ENCODE measurements at regions not wholly inside any gene's neighbourhood (a gene's known extent, or its start where the extent isn't known, plus 50 kb on each side); places are given as distances from the start of the nearest gene placed in this dataset.

GRCh38 chr5:167479779-167480178, 811.7 kb upstream of the WWC1 start:
- Histone ChIP-seq H3K27ac (no peak overlapping the region), H3K4me3 (no peak overlapping the region), H3K36me3 (no peaks in the 10 kb centered on the region), H3K27me3 (no peaks in the 10 kb centered on the region), H3K9me3 (no peaks in the 10 kb centered on the region), H3K4me1 (no peaks in the 10 kb centered on the region)
- TF ChIP-seq CTCF (IDR thresholded peaks at IDR 0.05 in 4 of 5, conservative IDR thresholded peaks at IDR 0.05 in 1 of 5): no peak
- TF ChIP-seq POLR2A (IDR thresholded peaks at IDR 0.05): no peak
- intact Hi-C loops (cut with DNase I; ENCODE audit: low total_unique reads): no loop called here
- ATAC-seq: no peak
- no peak for DNase-seq
- in situ Hi-C loops (cut with MboI; ENCODE audit: low sequenced_read_pairs in 4 of 4): no loop called here

- in situ Hi-C loops (cut with MboI; ENCODE audit: low sequenced_read_pairs in 4 of 4): no loop called here
- no peak overlapping the region for H3K4me3 ChIP-seq
- DNase-seq (no peak), ATAC-seq (no peak)
- TF ChIP-seq POLR2A (IDR thresholded peaks at IDR 0.05) (no peak), CTCF (IDR thresholded peaks at IDR 0.05 in 4 of 5, conservative IDR thresholded peaks at IDR 0.05 in 1 of 5) (no peak)
- H3K4me1 ChIP-seq: no peaks in the 10 kb centered on the region
- no peaks in the 10 kb centered on the region for H3K36me3 ChIP-seq
- intact Hi-C loops (cut with DNase I; ENCODE audit: low total_unique reads): no loop called here
- no peaks in the 10 kb centered on the region for H3K27me3 ChIP-seq
- H3K27ac ChIP-seq: no peak overlapping the region
- no peaks in the 10 kb centered on the region for H3K9me3 ChIP-seq
These were observed 810.1 kb upstream of the WWC1 start for GRCh38 chr5:167481345-167481744.

GRCh38 chr5:167482555-167482954, 808.9 kb upstream of the WWC1 start:
- intact Hi-C loops (cut with DNase I; ENCODE audit: low total_unique reads): no loop called here
- Histone ChIP-seq H3K27ac (no peak overlapping the region), H3K9me3 (no peaks in the 10 kb centered on the region), H3K36me3 (no peaks in the 10 kb centered on the region), H3K27me3 (no peaks in the 10 kb centered on the region), H3K4me1 (no peaks in the 10 kb centered on the region), H3K4me3 (no peak overlapping the region)
- no peak for TF ChIP-seq POLR2A (IDR thresholded peaks at IDR 0.05)
- TF ChIP-seq CTCF (IDR thresholded peaks at IDR 0.05 in 4 of 5, conservative IDR thresholded peaks at IDR 0.05 in 1 of 5): no peak
- in situ Hi-C loops (cut with MboI; ENCODE audit: low sequenced_read_pairs in 4 of 4): no loop called here
- DNase-seq (no peak), ATAC-seq (no peak)

- TF ChIP-seq CTCF (IDR thresholded peaks at IDR 0.05 in 4 of 5, conservative IDR thresholded peaks at IDR 0.05 in 1 of 5) (no peak), POLR2A (IDR thresholded peaks at IDR 0.05) (no peak)
- ATAC-seq (no peak), DNase-seq (no peak)
- Histone ChIP-seq H3K36me3 (no peaks in the 10 kb centered on the region), H3K4me1 (no peaks in the 10 kb centered on the region), H3K27ac (no peak overlapping the region), H3K4me3 (no peak overlapping the region), H3K27me3 (no peaks in the 10 kb centered on the region), H3K9me3 (no peaks in the 10 kb centered on the region)
- in situ Hi-C loops (cut with MboI; ENCODE audit: low sequenced_read_pairs in 4 of 4) (no loop called here), intact Hi-C loops (cut with DNase I; ENCODE audit: low total_unique reads) (no loop called here)
These were observed 806.2 kb upstream of the WWC1 start for GRCh38 chr5:167485061-167485774.

GRCh38 chr5:167488371-167488770, 803.1 kb upstream of the WWC1 start:
- no peak overlapping the region for H3K4me3 ChIP-seq
- intact Hi-C loops (cut with DNase I; ENCODE audit: low total_unique reads) (no loop called here), in situ Hi-C loops (cut with MboI; ENCODE audit: low sequenced_read_pairs in 4 of 4) (no loop called here)
- no peak for TF ChIP-seq CTCF (IDR thresholded peaks at IDR 0.05 in 4 of 5, conservative IDR thresholded peaks at IDR 0.05 in 1 of 5)
- no peak for ATAC-seq
- H3K9me3 ChIP-seq: no peaks in the 10 kb centered on the region
- H3K27ac ChIP-seq: no peak overlapping the region
- no peaks in the 10 kb centered on the region for H3K4me1 ChIP-seq
- H3K27me3 ChIP-seq: no peaks in the 10 kb centered on the region
- DNase-seq: no peak
- H3K36me3 ChIP-seq: no peaks in the 10 kb centered on the region

Data from gastrocnemius medialis (tissue), 4 donors.